OCI-LY3 (cell line): ENCODE measurements at regions not wholly inside any gene's neighbourhood (a gene's known extent, or its start where the extent isn't known, plus 50 kb on each side); places are given as distances from the start of the nearest gene placed in this dataset.

Experiments used
- H2AFZ ChIP-seq: fragments of 200-600, 300-600 bp; shearing (Covaris generic); 2 replicates; pipeline ENCODE4 v1.6.0; 2014; ENCODE audit warnings: antibody characterized with exemption, low read depth, low read length
- H3K27ac ChIP-seq: fragments of 200-600, 300-600 bp; sonication (generic); 2 replicates; pipeline ENCODE4 v1.5.1; 2014; ENCODE audit warnings: mild to moderate bottlenecking, low read length, moderate library complexity, mixed read lengths
- H3K27me3 ChIP-seq: fragments of 200-600, 300-600 bp; sonication (generic); 2 replicates; pipeline ENCODE4 v1.6.1; 2014; ENCODE audit warnings: low read depth, low read length, mixed read lengths
- H3K36me3 ChIP-seq: fragments of 200-600, 300-600 bp; sonication (generic); replicated peaks from 2 replicates; pipeline ENCODE3; 2014; ENCODE audit warnings: low read depth, low read length, mixed read lengths
- H3K4me1 ChIP-seq: fragments of 300-600, 200-600 bp; sonication (generic); 2 replicates; pipeline ENCODE4 v1.6.1; 2014; ENCODE audit warnings: low read length, mixed read lengths
- H3K4me2 ChIP-seq: fragments of 200-600, 300-600 bp; sonication (generic); 2 replicates; pipeline ENCODE4 v1.6.1; 2014; ENCODE audit warnings: low read length, mixed read lengths
- H3K4me3 ChIP-seq: fragments of 300-600, 200-600 bp; sonication (generic); 2 replicates; pipeline ENCODE4 v1.5.1; 2014; ENCODE audit warnings: antibody characterized with exemption, mild to moderate bottlenecking, low read length, moderate library complexity
- H3K79me2 ChIP-seq: fragments of 300-600, 200-600 bp; shearing (Covaris generic); 2 replicates; pipeline ENCODE4 v1.6.1; 2014; ENCODE audit warnings: mild to moderate bottlenecking, low read length, mixed read lengths
- H3K9ac ChIP-seq: fragments of 300-600, 200-600 bp; shearing (Covaris generic); 2 replicates; pipeline ENCODE4 v1.6.0; 2014; ENCODE audit warnings: mild to moderate bottlenecking, low read length, moderate library complexity
- H3K9me3 ChIP-seq: fragments of 200-600, 300-600 bp; shearing (Covaris generic); 2 replicates; pipeline ENCODE4 v1.6.1; 2014; ENCODE audit warnings: low read length, mixed read lengths; ENCODE audit not compliant: insufficient read depth
- H4K20me1 ChIP-seq: fragments of 200-600, 300-600 bp; sonication (generic); 2 replicates; pipeline ENCODE4 v1.6.1; 2016; ENCODE audit warnings: low read length, mixed read lengths; ENCODE audit not compliant: insufficient read depth
- EZH2phosphoT487 ChIP-seq: fragments of 200-600 bp; shearing (Covaris generic); IDR thresholded peaks from 2 replicates; pipeline ENCODE4 v1.6.1; 2018; ENCODE audit warnings: antibody characterized with exemption, mixed run types, low read depth
- TF ChIP-seq, protein P1 (sequence below): fragments of 200-600, 300-600 bp; sonication (generic); IDR thresholded peaks from 2 replicates; pipeline ENCODE4 v1.5.1; 2014; ENCODE audit warnings: antibody characterized with exemption, low read length, low read depth

GRCh38 chr2:215726070-215726469 is 287.3 kb downstream of the MREG start:
- H3K27ac ChIP-seq, result no peak overlapping the region
- TF ChIP-seq, protein P1, sequence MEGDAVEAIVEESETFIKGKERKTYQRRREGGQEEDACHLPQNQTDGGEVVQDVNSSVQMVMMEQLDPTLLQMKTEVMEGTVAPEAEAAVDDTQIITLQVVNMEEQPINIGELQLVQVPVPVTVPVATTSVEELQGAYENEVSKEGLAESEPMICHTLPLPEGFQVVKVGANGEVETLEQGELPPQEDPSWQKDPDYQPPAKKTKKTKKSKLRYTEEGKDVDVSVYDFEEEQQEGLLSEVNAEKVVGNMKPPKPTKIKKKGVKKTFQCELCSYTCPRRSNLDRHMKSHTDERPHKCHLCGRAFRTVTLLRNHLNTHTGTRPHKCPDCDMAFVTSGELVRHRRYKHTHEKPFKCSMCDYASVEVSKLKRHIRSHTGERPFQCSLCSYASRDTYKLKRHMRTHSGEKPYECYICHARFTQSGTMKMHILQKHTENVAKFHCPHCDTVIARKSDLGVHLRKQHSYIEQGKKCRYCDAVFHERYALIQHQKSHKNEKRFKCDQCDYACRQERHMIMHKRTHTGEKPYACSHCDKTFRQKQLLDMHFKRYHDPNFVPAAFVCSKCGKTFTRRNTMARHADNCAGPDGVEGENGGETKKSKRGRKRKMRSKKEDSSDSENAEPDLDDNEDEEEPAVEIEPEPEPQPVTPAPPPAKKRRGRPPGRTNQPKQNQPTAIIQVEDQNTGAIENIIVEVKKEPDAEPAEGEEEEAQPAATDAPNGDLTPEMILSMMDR, result no peak
- TF ChIP-seq EZH2phosphoT487, result no peak
- H3K9me3 ChIP-seq, result no peaks in the 10 kb centered on the region
- H3K4me1 ChIP-seq, result peaks cover 20% of the 10 kb centered on the region
- H4K20me1 ChIP-seq, result no peaks in the 10 kb centered on the region
- no peak overlapping the region for H3K4me3 ChIP-seq
- H2AFZ ChIP-seq, result no peak overlapping the region
- H3K27me3 ChIP-seq, result no peaks in the 10 kb centered on the region
- H3K9ac ChIP-seq, result no peak overlapping the region
- H3K36me3 ChIP-seq, result no peaks in the 10 kb centered on the region
- H3K4me2 ChIP-seq, result no peak overlapping the region
- H3K79me2 ChIP-seq, result no peaks in the 10 kb centered on the region

DNA sequence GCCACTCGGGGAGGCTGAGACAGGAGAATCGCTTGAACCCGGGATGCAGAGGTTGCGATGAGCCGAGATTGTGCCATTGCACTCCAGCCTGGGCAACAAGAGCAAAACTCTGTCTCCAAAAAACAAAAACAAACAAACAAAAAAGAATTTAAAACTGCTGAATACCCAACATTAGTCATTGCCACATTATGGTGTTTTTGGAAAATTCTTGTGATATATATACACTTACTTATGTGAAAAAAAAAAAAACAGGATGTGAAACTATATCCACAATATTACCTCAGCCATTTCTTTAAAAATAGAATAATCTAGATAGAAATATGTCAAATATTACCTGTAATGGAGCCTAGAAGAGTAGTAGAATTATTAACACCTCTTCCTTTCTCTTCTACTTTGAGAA is 288.3 kb upstream of the FN1 start:
- no peaks in the 10 kb centered on the region for H3K36me3 ChIP-seq
- no peak overlapping the region for H2AFZ ChIP-seq
- TF ChIP-seq, protein P1, result no peak
- TF ChIP-seq EZH2phosphoT487, result no peak
- no peaks in the 10 kb centered on the region for H4K20me1 ChIP-seq
- H3K79me2 ChIP-seq, result no peaks in the 10 kb centered on the region
- H3K27ac ChIP-seq, result no peak overlapping the region
- H3K27me3 ChIP-seq, result no peaks in the 10 kb centered on the region
- no peak overlapping the region for H3K4me2 ChIP-seq
- H3K9me3 ChIP-seq, result no peaks in the 10 kb centered on the region
- no peak overlapping the region for H3K4me3 ChIP-seq
- peaks cover 17% of the 10 kb centered on the region for H3K4me1 ChIP-seq
- H3K9ac ChIP-seq, result no peak overlapping the region

DNA sequence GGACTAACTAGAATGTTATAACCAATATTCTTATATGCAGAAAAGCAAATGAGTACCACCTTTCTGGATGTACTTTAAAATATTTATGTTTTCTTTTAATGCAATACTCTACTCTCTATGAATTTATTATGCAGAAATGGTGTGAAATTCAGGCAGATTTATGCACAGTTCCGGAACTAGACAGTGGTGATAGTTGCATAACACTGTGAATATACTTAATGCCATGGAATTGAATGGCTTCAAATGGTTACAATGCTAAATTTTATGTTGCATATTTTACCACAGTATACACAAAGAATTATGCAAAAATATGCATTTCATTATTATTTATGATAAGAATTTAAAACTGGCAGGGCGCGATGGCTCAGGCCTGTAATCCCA is 287.8 kb upstream of the FN1 start:
- Histone ChIP-seq H3K9me3 (no peaks in the 10 kb centered on the region), H4K20me1 (no peaks in the 10 kb centered on the region), H3K4me1 (peaks cover 11% of the 10 kb centered on the region), H3K4me3 (no peak overlapping the region), H3K79me2 (no peaks in the 10 kb centered on the region), H3K36me3 (no peaks in the 10 kb centered on the region), H3K27me3 (no peaks in the 10 kb centered on the region), H3K4me2 (no peak overlapping the region), H2AFZ (no peak overlapping the region), H3K27ac (no peak overlapping the region), H3K9ac (no peak overlapping the region)
- TF ChIP-seq, protein P1, result no peak
- TF ChIP-seq EZH2phosphoT487, result no peak

- no peaks in the 10 kb centered on the region for H3K9me3 ChIP-seq
- no peak overlapping the region for H3K27ac ChIP-seq
- H3K27me3 ChIP-seq, result no peaks in the 10 kb centered on the region
- H3K4me3 ChIP-seq, result no peak overlapping the region
- no peaks in the 10 kb centered on the region for H4K20me1 ChIP-seq
- no peak for TF ChIP-seq EZH2phosphoT487
- TF ChIP-seq, protein P1, result no peak
- H3K4me2 ChIP-seq, result no peak overlapping the region
- H3K4me1 ChIP-seq, result peaks cover 6% of the 10 kb centered on the region
- H3K9ac ChIP-seq, result no peak overlapping the region
- no peaks in the 10 kb centered on the region for H3K36me3 ChIP-seq
- no peaks in the 10 kb centered on the region for H3K79me2 ChIP-seq
- no peak overlapping the region for H2AFZ ChIP-seq
These were observed 287.2 kb upstream of the FN1 start for GRCh38 chr2:215722986-215723630.
